ENCODE measurements at regions not wholly inside any gene's neighbourhood (a gene's known extent, or its start where the extent isn't known, plus 50 kb on each side); places are given as distances from the start of the nearest gene placed in this dataset.

GRCh38 chr7:66517212-66517909, 111.3 kb upstream of the KCTD7 start:
- TF ChIP-seq CTCF (IDR thresholded peaks at IDR 0.05; ENCODE audit: borderline replicate concordance, extremely low read depth, insufficient read depth): no peak
- Histone ChIP-seq H3K27ac (ENCODE audit: low read depth in 2 of 2, low read length in 2 of 2) (no peak overlapping the region), H3K36me3 (ENCODE audit: control insufficient read depth in 2 of 3, insufficient read depth in 3 of 3, low read length in 3 of 3) (no peaks in the 10 kb centered on the region), H3K9ac (ENCODE audit: low read length in 3 of 3) (no peak overlapping the region), H3K4me1 (ENCODE audit: control insufficient read depth in 2 of 3, insufficient read depth in 2 of 3, low read depth in 1 of 3, low read length in 3 of 3) (no peaks in the 10 kb centered on the region), H3K9me3 (ENCODE audit: control insufficient read depth in 2 of 3, insufficient read depth in 1 of 3, low read length in 3 of 3) (no peaks in the 10 kb centered on the region), H3K4me3 (ENCODE audit: low read length in 3 of 3) (no peak overlapping the region), H3K27me3 (ENCODE audit: control insufficient read depth, insufficient read depth, low read length) (no peaks in the 10 kb centered on the region)
- FAIRE-seq: no peak
- intact Hi-C loops (cut with DNase I): no loop called here
- DNase-seq: no peak

- no peak overlapping the region for H3K27ac ChIP-seq (ENCODE audit: low read depth in 2 of 2, low read length in 2 of 2)
- TF ChIP-seq CTCF (IDR thresholded peaks at IDR 0.05; ENCODE audit: borderline replicate concordance, extremely low read depth, insufficient read depth): no peak
- no peaks in the 10 kb centered on the region for H3K4me1 ChIP-seq (ENCODE audit: control insufficient read depth in 2 of 3, insufficient read depth in 2 of 3, low read depth in 1 of 3, low read length in 3 of 3)
- no peak for DNase-seq
- H3K9me3 ChIP-seq (ENCODE audit: control insufficient read depth in 2 of 3, insufficient read depth in 1 of 3, low read length in 3 of 3): no peaks in the 10 kb centered on the region
- H3K4me3 ChIP-seq (ENCODE audit: low read length in 3 of 3): no peak overlapping the region
- H3K9ac ChIP-seq (ENCODE audit: low read length in 3 of 3): no peak overlapping the region
- intact Hi-C loops (cut with DNase I): no loop called here
- no peaks in the 10 kb centered on the region for H3K36me3 ChIP-seq (ENCODE audit: control insufficient read depth in 2 of 3, insufficient read depth in 3 of 3, low read length in 3 of 3)
- no peaks in the 10 kb centered on the region for H3K27me3 ChIP-seq (ENCODE audit: control insufficient read depth, insufficient read depth, low read length)
- no peak for FAIRE-seq
These were observed 110.5 kb upstream of the KCTD7 start for GRCh38 chr7:66518151-66518691.

- Histone ChIP-seq H3K9ac (ENCODE audit: low read length in 3 of 3) (no peak overlapping the region), H3K36me3 (ENCODE audit: control insufficient read depth in 2 of 3, insufficient read depth in 3 of 3, low read length in 3 of 3) (no peaks in the 10 kb centered on the region), H3K4me1 (ENCODE audit: control insufficient read depth in 2 of 3, insufficient read depth in 2 of 3, low read depth in 1 of 3, low read length in 3 of 3) (no peaks in the 10 kb centered on the region), H3K27ac (ENCODE audit: low read depth in 2 of 2, low read length in 2 of 2) (no peak overlapping the region), H3K4me3 (ENCODE audit: low read length in 3 of 3) (no peak overlapping the region), H3K9me3 (ENCODE audit: control insufficient read depth in 2 of 3, insufficient read depth in 1 of 3, low read length in 3 of 3) (no peaks in the 10 kb centered on the region), H3K27me3 (ENCODE audit: control insufficient read depth, insufficient read depth, low read length) (no peaks in the 10 kb centered on the region)
- intact Hi-C loops (cut with DNase I): no loop called here
- no peak for DNase-seq
- no peak for TF ChIP-seq CTCF (IDR thresholded peaks at IDR 0.05; ENCODE audit: borderline replicate concordance, extremely low read depth, insufficient read depth)
- no peak for FAIRE-seq
These were observed 107.0 kb upstream of the KCTD7 start for GRCh38 chr7:66521675-66522074.

All from kidney (tissue), 13 donors.